A549 (cell line): ENCODE measurements at regions not wholly inside any gene's neighbourhood (a gene's known extent, or its start where the extent isn't known, plus 50 kb on each side); places are given as distances from the start of the nearest gene placed in this dataset.

Experiments
- ATAC-seq, 2 experiments: fragments of 200-7000 bp in 1 of 2; fragments of >200 bp in 1 of 2; cut with Nextera tagmentation in 1 of 2; cut with Tn5 transposase in 1 of 2; 3 replicates each; pipeline versions ENCODE4 v1.8.0 to v1.9.1; 2018 to 2020; ENCODE audit warnings: mild to moderate bottlenecking in 1 of 2, moderate library complexity in 1 of 2
- CTCF ChIA-PET: fragments of 300-600 bp; sonication (Branson Sonifier 250); formaldehyde crosslinking; extraction: SDS; loops from one replicate; lab custom pipeline; 2021; ENCODE audit warnings: antibody characterized with exemption, inconsistent platforms; lab: Yijun Ruan, JAX
- POLR2A ChIA-PET: fragments of 350-600 bp; formaldehyde crosslinking; extraction: SDS; loops from one replicate; lab custom pipeline; 2021; ENCODE audit warnings: antibody characterized with exemption, inconsistent platforms; lab: Yijun Ruan, JAX
- DNase-seq, 2 experiments: peaks; one replicate each; pipeline versions ENCODE4 v3.0.0 to v3.0.0-alpha.2; 2011 to 2016; ENCODE audit warnings: low read depth in 1 of 2, low spot score in 1 of 2
- FAIRE-seq: peaks from 2 replicates; lab custom pipeline; 2011; peaks lifted over from hg19 to GRCh38; lab: Jason Lieb, UNC
- H3K27ac ChIP-seq, 2 experiments: fragments of >200 bp; sonication (Bioruptor Twin); formaldehyde crosslinking; 3 replicates each; pipeline ENCODE4 v1.5.1; 2016 to 2017
- H3K4me1 ChIP-seq: fragments of >200 bp; sonication (Bioruptor Twin); formaldehyde crosslinking; 3 replicates; pipeline ENCODE4 v1.6.1; 2016
- H3K4me2 ChIP-seq: fragments of >200 bp; sonication (Bioruptor Twin); formaldehyde crosslinking; 3 replicates; pipeline ENCODE4 v1.6.1; 2016
- H3K4me3 ChIP-seq: fragments of >200 bp; sonication (Bioruptor Twin); formaldehyde crosslinking; 3 replicates; pipeline ENCODE4 v1.5.1; 2016
- H3K9me3 ChIP-seq: fragments of >200 bp; sonication (Bioruptor Twin); formaldehyde crosslinking; 3 replicates; pipeline ENCODE4 v1.6.1; 2016
- ATOH8 ChIP-seq: fragments of 250-450 bp; sonication (Bioruptor Pico); IDR thresholded peaks from 2 replicates; pipeline ENCODE4 v1.5.0; 2020; ENCODE audit warnings: low read depth, mild to moderate bottlenecking, moderate library complexity
- BHLHE40 ChIP-seq: IDR thresholded peaks from 2 replicates; pipeline ENCODE4 v1.6.1; 2012; ENCODE audit warnings: low read depth, low read length, inconsistent platforms
- EHMT2 ChIP-seq: fragments of 200-600 bp; sonication (generic); IDR thresholded peaks from 2 replicates; pipeline ENCODE4 v1.6.1; 2016; ENCODE audit warnings: antibody characterized with exemption, low read depth, mild to moderate bottlenecking, moderate library complexity
- FOSL2 ChIP-seq, 2 experiments: fragments of 450-650 bp in 1 of 2; fragments of >200 bp in 1 of 2; sonication (Bioruptor Twin) in 1 of 2; formaldehyde crosslinking; IDR thresholded peaks; 2 replicates each; pipeline versions ENCODE4 v1.5.0 to v1.6.1; 2016 to 2020; ENCODE audit warnings: mild to moderate bottlenecking in 1 of 2, moderate library complexity in 1 of 2
- HEYL ChIP-seq: fragments of 250-450 bp; sonication (Bioruptor Pico); IDR thresholded peaks from 2 replicates; pipeline ENCODE4 v1.8.0; 2021; ENCODE audit warnings: mild to moderate bottlenecking, moderate library complexity
- HOXA7 ChIP-seq: fragments of 250-450 bp; sonication (Bioruptor Pico); IDR thresholded peaks from 2 replicates; pipeline ENCODE4 v1.5.0; 2020; ENCODE audit warnings: mild to moderate bottlenecking, moderate library complexity
- HOXB5 ChIP-seq: fragments of 250-450 bp; sonication (Bioruptor Pico); IDR thresholded peaks from 2 replicates; pipeline ENCODE4 v1.5.0; 2020; ENCODE audit warnings: mild to moderate bottlenecking, moderate library complexity
- KDM1A ChIP-seq: fragments of 200-600 bp; sonication (generic); IDR thresholded peaks from 2 replicates; pipeline ENCODE4 v1.6.1; 2016; ENCODE audit warnings: low read depth, mild to moderate bottlenecking
- MAX ChIP-seq: IDR thresholded peaks from 2 replicates; pipeline ENCODE4 v1.6.1; 2012
- MAZ ChIP-seq: fragments of 150-350 bp; IDR thresholded peaks from 2 replicates; pipeline ENCODE4 v1.6.1; 2014; ENCODE audit warnings: antibody characterized with exemption, low read depth, low read length, borderline replicate concordance
- NPAS2 ChIP-seq: fragments of 250-450 bp; sonication (Bioruptor Pico); IDR thresholded peaks from 2 replicates; pipeline ENCODE4 v1.8.0; 2022; ENCODE audit warnings: mild to moderate bottlenecking, moderate library complexity, borderline replicate concordance
- PHF8 ChIP-seq: fragments of 200-600 bp; sonication (generic); IDR thresholded peaks from 2 replicates; pipeline ENCODE4 v1.6.1; 2016; ENCODE audit warnings: low read depth, mild to moderate bottlenecking, antibody characterized with exemption, moderate library complexity, borderline replicate concordance
- RAD21 ChIP-seq, 2 experiments: fragments of >200 bp in 1 of 2; sonication (Bioruptor Twin) in 1 of 2; formaldehyde crosslinking in 1 of 2; IDR thresholded peaks in 1 of 2; conservative IDR thresholded peaks in 1 of 2; 2 replicates in 1 of 2; 3 replicates in 1 of 2; pipeline ENCODE4 v1.6.1; 2012 to 2018; ENCODE audit warnings: inconsistent platforms in 1 of 2
- RNF2 ChIP-seq: fragments of 200-600 bp; sonication (generic); IDR thresholded peaks from 2 replicates; pipeline ENCODE4 v1.6.1; 2016; ENCODE audit warnings: low read depth, mild to moderate bottlenecking, antibody characterized with exemption, moderate library complexity, borderline replicate concordance
- SMC3 ChIP-seq: fragments of >200 bp; sonication (Bioruptor Twin); formaldehyde crosslinking; IDR thresholded peaks from 3 replicates; pipeline ENCODE4 v1.6.1; 2018; ENCODE audit warnings: inconsistent platforms
- TFCP2L1 ChIP-seq: fragments of 250-450 bp; sonication (Bioruptor Pico); IDR thresholded peaks from 2 replicates; pipeline ENCODE4 v1.5.0; 2021; ENCODE audit warnings: mild to moderate bottlenecking
- ZNF302 ChIP-seq: fragments of 250-450 bp; sonication (Bioruptor Pico); IDR thresholded peaks from 2 replicates; pipeline ENCODE4 v1.9.0; 2021; ENCODE audit warnings: inconsistent platforms, mild to moderate bottlenecking, moderate library complexity
- WGBS: methylation state at CpG from one replicate; pipeline ENCODE4 v1.1.6; 2017; ENCODE audit errors: missing lambda C conversion rate; 5-methylcytosine and 5-hydroxymethylcytosine counted together
- TF ChIP-seq, protein P1 (sequence below): IDR thresholded peaks from 2 replicates; pipeline ENCODE4 v1.6.1; 2012
- TF ChIP-seq, protein P2 (sequence below): fragments of 150-350 bp; IDR thresholded peaks from 2 replicates; pipeline ENCODE4 v1.6.1; 2014; ENCODE audit warnings: low read depth, mild to moderate bottlenecking, low read length
- TF ChIP-seq, protein P3 (sequence below): fragments of 200-600 bp; sonication (generic); IDR thresholded peaks from 2 replicates; pipeline ENCODE4 v1.6.1; 2016; ENCODE audit warnings: antibody characterized with exemption, mild to moderate bottlenecking, moderate library complexity

- no peak overlapping the region for H3K4me3 ChIP-seq
- no peak for ATAC-seq
- H3K4me1 ChIP-seq = no peaks in the 10 kb centered on the region
- DNase-seq = no peak
- CTCF ChIA-PET = interaction anchor here (1.2 kb wide), 1 partner anchor 11 kb away, joined by 3 read pairs; no protein-coding TSS in a partner anchor
- no peaks in the 10 kb centered on the region for H3K9me3 ChIP-seq
- H3K4me2 ChIP-seq = no peak overlapping the region
- 0% methylated on average over 1 of the region's 1 CpG for WGBS
- TF ChIP-seq NPAS2 (CRISPR knock-in tag) (no peak), MAZ (no peak), HOXA7 (CRISPR knock-in tag) (no peak), HOXB5 (CRISPR knock-in tag) (no peak), FOSL2 (IDR thresholded peaks at IDR 0.05) (no peak), FOSL2 (CRISPR knock-in tag; IDR thresholded peaks at IDR 0.05) (no peak), HEYL (CRISPR knock-in tag) (no peak), RNF2 (no peak), BHLHE40 (no peak), KDM1A (no peak), RAD21 (conservative IDR thresholded peaks at IDR 0.05 in 1 of 2, IDR thresholded peaks at IDR 0.05 in 1 of 2) (no peak), SMC3 (no peak), EHMT2 (no peak), MAX (no peak), TFCP2L1 (CRISPR knock-in tag) (no peak)
- TF ChIP-seq, protein P1, sequence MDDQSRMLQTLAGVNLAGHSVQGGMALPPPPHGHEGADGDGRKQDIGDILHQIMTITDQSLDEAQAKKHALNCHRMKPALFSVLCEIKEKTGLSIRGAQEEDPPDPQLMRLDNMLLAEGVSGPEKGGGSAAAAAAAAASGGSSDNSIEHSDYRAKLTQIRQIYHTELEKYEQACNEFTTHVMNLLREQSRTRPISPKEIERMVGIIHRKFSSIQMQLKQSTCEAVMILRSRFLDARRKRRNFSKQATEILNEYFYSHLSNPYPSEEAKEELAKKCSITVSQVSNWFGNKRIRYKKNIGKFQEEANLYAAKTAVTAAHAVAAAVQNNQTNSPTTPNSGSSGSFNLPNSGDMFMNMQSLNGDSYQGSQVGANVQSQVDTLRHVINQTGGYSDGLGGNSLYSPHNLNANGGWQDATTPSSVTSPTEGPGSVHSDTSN = no peak
- TF ChIP-seq, protein P2, sequence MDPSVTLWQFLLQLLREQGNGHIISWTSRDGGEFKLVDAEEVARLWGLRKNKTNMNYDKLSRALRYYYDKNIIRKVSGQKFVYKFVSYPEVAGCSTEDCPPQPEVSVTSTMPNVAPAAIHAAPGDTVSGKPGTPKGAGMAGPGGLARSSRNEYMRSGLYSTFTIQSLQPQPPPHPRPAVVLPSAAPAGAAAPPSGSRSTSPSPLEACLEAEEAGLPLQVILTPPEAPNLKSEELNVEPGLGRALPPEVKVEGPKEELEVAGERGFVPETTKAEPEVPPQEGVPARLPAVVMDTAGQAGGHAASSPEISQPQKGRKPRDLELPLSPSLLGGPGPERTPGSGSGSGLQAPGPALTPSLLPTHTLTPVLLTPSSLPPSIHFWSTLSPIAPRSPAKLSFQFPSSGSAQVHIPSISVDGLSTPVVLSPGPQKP = no peak
- TF ChIP-seq, protein P3, sequence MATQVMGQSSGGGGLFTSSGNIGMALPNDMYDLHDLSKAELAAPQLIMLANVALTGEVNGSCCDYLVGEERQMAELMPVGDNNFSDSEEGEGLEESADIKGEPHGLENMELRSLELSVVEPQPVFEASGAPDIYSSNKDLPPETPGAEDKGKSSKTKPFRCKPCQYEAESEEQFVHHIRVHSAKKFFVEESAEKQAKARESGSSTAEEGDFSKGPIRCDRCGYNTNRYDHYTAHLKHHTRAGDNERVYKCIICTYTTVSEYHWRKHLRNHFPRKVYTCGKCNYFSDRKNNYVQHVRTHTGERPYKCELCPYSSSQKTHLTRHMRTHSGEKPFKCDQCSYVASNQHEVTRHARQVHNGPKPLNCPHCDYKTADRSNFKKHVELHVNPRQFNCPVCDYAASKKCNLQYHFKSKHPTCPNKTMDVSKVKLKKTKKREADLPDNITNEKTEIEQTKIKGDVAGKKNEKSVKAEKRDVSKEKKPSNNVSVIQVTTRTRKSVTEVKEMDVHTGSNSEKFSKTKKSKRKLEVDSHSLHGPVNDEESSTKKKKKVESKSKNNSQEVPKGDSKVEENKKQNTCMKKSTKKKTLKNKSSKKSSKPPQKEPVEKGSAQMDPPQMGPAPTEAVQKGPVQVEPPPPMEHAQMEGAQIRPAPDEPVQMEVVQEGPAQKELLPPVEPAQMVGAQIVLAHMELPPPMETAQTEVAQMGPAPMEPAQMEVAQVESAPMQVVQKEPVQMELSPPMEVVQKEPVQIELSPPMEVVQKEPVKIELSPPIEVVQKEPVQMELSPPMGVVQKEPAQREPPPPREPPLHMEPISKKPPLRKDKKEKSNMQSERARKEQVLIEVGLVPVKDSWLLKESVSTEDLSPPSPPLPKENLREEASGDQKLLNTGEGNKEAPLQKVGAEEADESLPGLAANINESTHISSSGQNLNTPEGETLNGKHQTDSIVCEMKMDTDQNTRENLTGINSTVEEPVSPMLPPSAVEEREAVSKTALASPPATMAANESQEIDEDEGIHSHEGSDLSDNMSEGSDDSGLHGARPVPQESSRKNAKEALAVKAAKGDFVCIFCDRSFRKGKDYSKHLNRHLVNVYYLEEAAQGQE = no peak
- TF ChIP-seq, all 56 proteins: peak for 0
- POLR2A ChIA-PET = no interaction called here
- no peak for FAIRE-seq
- no peak overlapping the region for H3K27ac ChIP-seq
Observed at GRCh38 chr13:103200118-103200885, 134.1 kb upstream of the SLC10A2 start.

GRCh38 chr13:103199380-103200088 lies 133.3 kb upstream of the SLC10A2 start:
- H3K4me2 ChIP-seq = no peak overlapping the region
- no peak for ATAC-seq
- POLR2A ChIA-PET = no interaction called here
- no peak for TF ChIP-seq EHMT2
- TF ChIP-seq PHF8 = no peak
- TF ChIP-seq ATOH8 = no peak
- TF ChIP-seq HEYL (CRISPR knock-in tag) = no peak
- no peak for TF ChIP-seq ZNF302 (CRISPR knock-in tag)
- FAIRE-seq = no peak
- no peaks in the 10 kb centered on the region for H3K4me1 ChIP-seq
- H3K27ac ChIP-seq = no peak overlapping the region
- H3K4me3 ChIP-seq = no peak overlapping the region
- DNase-seq = no peak
- CTCF ChIA-PET = interaction anchor here (1.2 kb wide), 1 partner anchor 10 kb away, joined by 3 read pairs; no protein-coding TSS in a partner anchor
- H3K9me3 ChIP-seq = no peaks in the 10 kb centered on the region
- WGBS = 62% methylated on average over 3 of the region's 3 CpGs
